Muscle of arm (tissue), 1 donor: ENCODE measurements at regions not wholly inside any gene's neighbourhood (a gene's known extent, or its start where the extent isn't known, plus 50 kb on each side); places are given as distances from the start of the nearest gene placed in this dataset.

Source experiments
- DNase-seq: peaks from one replicate; pipeline ENCODE4 v3.0.0-alpha.2; 2013

- no peak for DNase-seq
Observed at GRCh38 chr7:115081772-115082171, 159.9 kb downstream of the MDFIC start.

- no peak for DNase-seq
Observed at GRCh38 chr7:115078851-115079250, 157.0 kb downstream of the MDFIC start.

GRCh38 chr7:115078386-115078785 is 156.5 kb downstream of the MDFIC start:
- no peak for DNase-seq

GRCh38 chr7:115070311-115070710 is 148.4 kb downstream of the MDFIC start:
- no peak for DNase-seq
